K562 (cell line): ENCODE measurements at regions not wholly inside any gene's neighbourhood (a gene's known extent, or its start where the extent isn't known, plus 50 kb on each side); places are given as distances from the start of the nearest gene placed in this dataset.

Experiments used
- BHLHE40 ChIP-seq: IDR thresholded peaks from 2 replicates; pipeline ENCODE4 v1.6.1; 2011; ENCODE audit warnings: low read length, improper control_type of control experiment
- CTCF ChIP-seq, 3 experiments: IDR thresholded peaks in 2 of 3; conservative IDR thresholded peaks in 1 of 3; 2 replicates each; pipeline ENCODE4 v1.5.1; 2011 to 2012; ENCODE audit warnings: low read length in 3 of 3, mild to moderate bottlenecking in 3 of 3, control low read depth in 2 of 3, improper control_type of control experiment in 1 of 3, inconsistent platforms in 1 of 3, low read depth in 1 of 3, mixed read lengths in 1 of 3, moderate library complexity in 1 of 3; ENCODE audit not compliant: insufficient read depth in 2 of 3
- CXXC5 ChIP-seq: fragments of 250-450 bp; sonication (Bioruptor Pico); IDR thresholded peaks from 2 replicates; pipeline ENCODE4 v1.8.0; 2022; ENCODE audit warnings: inconsistent platforms, mild to moderate bottlenecking, moderate library complexity
- DPF2 ChIP-seq: fragments of 450-650 bp; IDR thresholded peaks from 2 replicates; pipeline ENCODE4 v1.6.1; 2016
- EGR1 ChIP-seq: fragments of 450-650 bp; conservative IDR thresholded peaks from 2 replicates; pipeline ENCODE4 v1.6.1; 2017; ENCODE audit warnings: mild to moderate bottlenecking
- NRF1 ChIP-seq, 2 experiments: fragments of 450-650 bp; IDR thresholded peaks in 1 of 2; conservative IDR thresholded peaks in 1 of 2; 2 replicates each; pipeline ENCODE4 v1.6.1; 2014; ENCODE audit warnings: mild to moderate bottlenecking in 2 of 2
- PCBP2 ChIP-seq: fragments of 200-400 bp; formaldehyde crosslinking; IDR thresholded peaks from 2 replicates; pipeline ENCODE4 v1.6.1; 2018; ENCODE audit warnings: low read length, low read depth, mild to moderate bottlenecking, moderate library complexity; ENCODE audit not compliant: poor library complexity, severe bottlenecking
- RBFOX2 ChIP-seq: fragments of 200-400 bp; formaldehyde crosslinking; IDR thresholded peaks from 2 replicates; pipeline ENCODE4 v1.6.1; 2017; ENCODE audit warnings: low read depth, mild to moderate bottlenecking, low read length, moderate library complexity
- SP2 ChIP-seq: IDR thresholded peaks from 2 replicates; pipeline ENCODE4 v1.6.1; 2011; ENCODE audit warnings: mild to moderate bottlenecking, low read depth, low read length, moderate library complexity; ENCODE audit not compliant: poor library complexity, severe bottlenecking; ENCODE audit errors: extremely low read depth
- USF2 ChIP-seq: sonication (generic); formaldehyde crosslinking; IDR thresholded peaks from 2 replicates; pipeline ENCODE4 v1.5.0; 2020; ENCODE audit warnings: missing genetic modification reagents
- ZC3H8 ChIP-seq: fragments of 450-650 bp; IDR thresholded peaks from 2 replicates; pipeline ENCODE4 v1.6.1; 2017

GRCh38 chr2:224133387-224133786 lies 94.3 kb upstream of the SERPINE2 start:
- TF ChIP-seq ZC3H8, result no peak
- TF ChIP-seq EGR1, result no peak
- TF ChIP-seq DPF2, result no peak
- no peak for TF ChIP-seq SP2
- TF ChIP-seq PCBP2, result no peak
- TF ChIP-seq USF2 (CRISPR knock-in tag), result no peak
- TF ChIP-seq BHLHE40, result no peak
- TF ChIP-seq CXXC5 (CRISPR knock-in tag), result no peak
- no peak for TF ChIP-seq RBFOX2
- TF ChIP-seq NRF1 (conservative IDR thresholded peaks at IDR 0.05 in 1 of 2, IDR thresholded peaks at IDR 0.05 in 1 of 2), result no peak
- no peak for TF ChIP-seq CTCF (IDR thresholded peaks at IDR 0.05 in 2 of 3, conservative IDR thresholded peaks at IDR 0.05 in 1 of 3; ENCODE audit: insufficient read depth in 2 of 3, low read depth in 1 of 3, low read length in 3 of 3)
